HCT116 (cell line): ENCODE measurements at regions not wholly inside any gene's neighbourhood (a gene's known extent, or its start where the extent isn't known, plus 50 kb on each side); places are given as distances from the start of the nearest gene placed in this dataset.

Experiments used
- EGR1 ChIP-seq: IDR thresholded peaks from 2 replicates; pipeline ENCODE4 v1.6.1; 2012; ENCODE audit warnings: low read depth
- EZH2phosphoT487 ChIP-seq: fragments of 200-600 bp; IDR thresholded peaks from 2 replicates; pipeline ENCODE4 v1.6.1; 2018; ENCODE audit warnings: antibody characterized with exemption, borderline replicate concordance
- JUND ChIP-seq: IDR thresholded peaks from 2 replicates; pipeline ENCODE4 v1.6.1; 2012
- POLR2A ChIP-seq: IDR thresholded peaks from 2 replicates; pipeline ENCODE4 v1.7.0; 2011; ENCODE audit warnings: borderline replicate concordance; ENCODE audit not compliant: insufficient read depth, insufficient read length; ENCODE audit errors: extremely low read depth
- POLR2AphosphoS5 ChIP-seq: IDR thresholded peaks from 2 replicates; pipeline ENCODE4 v1.6.1; 2011; ENCODE audit warnings: mild to moderate bottlenecking, low read depth, low read length, moderate library complexity
- RAD21 ChIP-seq: IDR thresholded peaks from 2 replicates; pipeline ENCODE4 v1.6.1; 2012; ENCODE audit warnings: low read depth, mild to moderate bottlenecking
- SRF ChIP-seq: IDR thresholded peaks from 2 replicates; pipeline ENCODE4 v1.6.1; 2012; ENCODE audit warnings: low read depth
- ZNF274 ChIP-seq: fragments of 200-500 bp; sonication (Bioruptor generic); IDR thresholded peaks from 2 replicates; pipeline ENCODE4 v1.6.1; 2014; ENCODE audit warnings: mild to moderate bottlenecking, low read depth, low read length, inconsistent platforms
- TF ChIP-seq, protein P1 (sequence below), 3 experiments: fragments of 200-600 bp in 1 of 3; sonication (generic) in 1 of 3; IDR thresholded peaks in 2 of 3; conservative IDR thresholded peaks in 1 of 3; 2 replicates each; pipeline ENCODE4 v1.5.1; 2012 to 2017; ENCODE audit warnings: low read depth in 2 of 3, low read length in 2 of 3, antibody characterized with exemption in 1 of 3, borderline replicate concordance in 1 of 3, control low read depth in 1 of 3, mild to moderate bottlenecking in 1 of 3, mixed read lengths in 1 of 3, mixed run types in 1 of 3, moderate library complexity in 1 of 3; ENCODE audit not compliant: insufficient read depth in 1 of 3

DNA sequence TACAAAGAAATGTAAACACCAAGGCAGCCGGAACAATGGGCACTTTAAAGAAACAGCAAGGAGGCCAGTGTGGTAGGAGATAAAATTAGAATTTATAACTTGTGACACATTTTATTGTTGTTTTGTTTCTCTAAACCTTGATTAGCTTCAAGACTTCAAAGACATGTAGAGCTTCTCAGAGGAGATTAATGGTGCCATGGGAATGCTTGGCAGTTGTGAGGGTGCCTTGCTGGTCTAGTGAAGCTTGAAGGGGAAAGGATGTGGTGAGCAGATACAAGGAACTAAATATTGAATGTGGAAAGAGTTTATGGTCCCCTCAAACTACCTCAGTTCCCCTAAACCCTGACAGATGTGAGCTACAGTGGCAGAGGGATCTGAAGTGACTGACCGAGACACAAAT is 322.4 kb upstream of the ADAMTS16 start:
- no peak for TF ChIP-seq POLR2A
- TF ChIP-seq EGR1, result no peak
- TF ChIP-seq RAD21, result no peak
- no peak for TF ChIP-seq POLR2AphosphoS5
- TF ChIP-seq SRF, result no peak
- TF ChIP-seq, protein P1, sequence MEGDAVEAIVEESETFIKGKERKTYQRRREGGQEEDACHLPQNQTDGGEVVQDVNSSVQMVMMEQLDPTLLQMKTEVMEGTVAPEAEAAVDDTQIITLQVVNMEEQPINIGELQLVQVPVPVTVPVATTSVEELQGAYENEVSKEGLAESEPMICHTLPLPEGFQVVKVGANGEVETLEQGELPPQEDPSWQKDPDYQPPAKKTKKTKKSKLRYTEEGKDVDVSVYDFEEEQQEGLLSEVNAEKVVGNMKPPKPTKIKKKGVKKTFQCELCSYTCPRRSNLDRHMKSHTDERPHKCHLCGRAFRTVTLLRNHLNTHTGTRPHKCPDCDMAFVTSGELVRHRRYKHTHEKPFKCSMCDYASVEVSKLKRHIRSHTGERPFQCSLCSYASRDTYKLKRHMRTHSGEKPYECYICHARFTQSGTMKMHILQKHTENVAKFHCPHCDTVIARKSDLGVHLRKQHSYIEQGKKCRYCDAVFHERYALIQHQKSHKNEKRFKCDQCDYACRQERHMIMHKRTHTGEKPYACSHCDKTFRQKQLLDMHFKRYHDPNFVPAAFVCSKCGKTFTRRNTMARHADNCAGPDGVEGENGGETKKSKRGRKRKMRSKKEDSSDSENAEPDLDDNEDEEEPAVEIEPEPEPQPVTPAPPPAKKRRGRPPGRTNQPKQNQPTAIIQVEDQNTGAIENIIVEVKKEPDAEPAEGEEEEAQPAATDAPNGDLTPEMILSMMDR (IDR thresholded peaks at IDR 0.05 in 2 of 3, conservative IDR thresholded peaks at IDR 0.05 in 1 of 3; ENCODE audit: borderline replicate concordance in 1 of 3, insufficient read depth in 1 of 3, low read depth in 2 of 3, low read length in 2 of 3), result no peak
- no peak for TF ChIP-seq ZNF274
- no peak for TF ChIP-seq JUND
- TF ChIP-seq EZH2phosphoT487, result no peak
